HG02870 (cell line): ENCODE measurements at regions not wholly inside any gene's neighbourhood (a gene's known extent, or its start where the extent isn't known, plus 50 kb on each side); places are given as distances from the start of the nearest gene placed in this dataset.
"Not testable (repeated sequence)": the region's sequence is repeated elsewhere in the genome, so short reads cannot be mapped to it uniquely, and the experiment has no call there.

Experiments
- ATAC-seq: cut with Tn5 transposase; IDR thresholded peaks from one replicate; pipeline ENCODE4 v1.9.1; 2021; ENCODE audit warnings: mild to moderate bottlenecking, moderate library complexity; ENCODE audit not compliant: unreplicated experiment

- not testable (repeated sequence) for ATAC-seq
Observed at GRCh38 chr22:15832235-15832634, 142.4 kb downstream of the POTEH start.

- not testable (repeated sequence) for ATAC-seq
Observed at GRCh38 chr22:15835729-15836128, 145.9 kb downstream of the POTEH start.

GRCh38 chr22:15849772-15850171 lies 159.9 kb downstream of the POTEH start:
- not testable (repeated sequence) for ATAC-seq

GRCh38 chr22:15853716-15854373 lies 164.0 kb downstream of the POTEH start:
- not testable (repeated sequence) for ATAC-seq

GRCh38 chr22:15854421-15854820 lies 164.6 kb downstream of the POTEH start:
- ATAC-seq: not testable (repeated sequence)

GRCh38 chr22:15854978-15855377 lies 165.2 kb downstream of the POTEH start:
- ATAC-seq: not testable (repeated sequence)

GRCh38 chr22:15880926-15881325 lies 191.1 kb downstream of the POTEH start:
- ATAC-seq: not testable (repeated sequence)

- ATAC-seq: not testable (repeated sequence)
Observed at GRCh38 chr22:15904326-15904725, 214.5 kb downstream of the POTEH start.

- not testable (repeated sequence) for ATAC-seq
Observed at GRCh38 chr22:15911704-15912103, 221.9 kb downstream of the POTEH start.

- not testable (repeated sequence) for ATAC-seq
Observed at GRCh38 chr22:15919120-15919519, 229.3 kb downstream of the POTEH start.

- not testable (repeated sequence) for ATAC-seq
Observed at GRCh38 chr22:15920941-15921340, 231.1 kb downstream of the POTEH start.

- not testable (repeated sequence) for ATAC-seq
Observed at GRCh38 chr22:15922132-15922531, 232.3 kb downstream of the POTEH start.

- ATAC-seq: not testable (repeated sequence)
Observed at GRCh38 chr22:15922666-15923065, 232.8 kb downstream of the POTEH start.

- ATAC-seq: not testable (repeated sequence)
Observed at GRCh38 chr22:15924820-15925219, 235.0 kb downstream of the POTEH start.

- not testable (repeated sequence) for ATAC-seq
Observed at GRCh38 chr22:15927172-15927571, 237.3 kb downstream of the POTEH start.
